ENCODE measurements at regions not wholly inside any gene's neighbourhood (a gene's known extent, or its start where the extent isn't known, plus 50 kb on each side); places are given as distances from the start of the nearest gene placed in this dataset.

DNA sequence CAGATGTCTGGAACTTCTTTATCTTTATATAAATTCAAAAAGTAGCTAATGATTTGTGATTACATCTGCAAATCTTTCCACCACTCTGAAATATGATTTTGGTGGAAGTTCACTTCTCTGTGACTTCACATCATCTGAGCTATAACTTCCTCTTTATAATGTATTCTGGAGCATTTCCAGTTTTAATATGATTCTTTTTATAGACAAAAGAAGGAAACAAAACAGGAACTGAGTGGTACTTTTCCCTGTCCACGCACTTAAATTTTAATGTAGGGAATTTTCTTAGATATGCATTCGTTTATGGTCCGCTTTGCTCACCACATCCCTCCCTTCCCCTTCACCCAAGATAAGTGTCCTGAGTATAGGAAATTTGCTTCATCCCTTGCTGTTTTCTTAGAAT, 333.5 kb downstream of the CHSY3 start:
- no peak overlapping the region for H3K9ac ChIP-seq (ENCODE audit: low read depth, low read length, poor library complexity, severe bottlenecking)
- no peaks in the 10 kb centered on the region for H3K9me3 ChIP-seq (ENCODE audit: insufficient read depth, low read depth, low read length)
- H3K9me2 ChIP-seq (replicated peaks; ENCODE audit: low read depth, low read length) = no peaks in the 10 kb centered on the region
- no peaks in the 10 kb centered on the region for H3K79me2 ChIP-seq (ENCODE audit: insufficient read depth, low read length)
- no peak overlapping the region for H2AFZ ChIP-seq (ENCODE audit: low read length)
- H3K4me2 ChIP-seq (ENCODE audit: low read depth, low read length, poor library complexity, severe bottlenecking) = no peak overlapping the region
- no peak overlapping the region for H3K4me3 ChIP-seq (ENCODE audit: low read length, poor library complexity, severe bottlenecking)
- no peaks in the 10 kb centered on the region for H3K4me1 ChIP-seq (ENCODE audit: insufficient read depth, low read length, poor library complexity, severe bottlenecking)
- H3K36me3 ChIP-seq (ENCODE audit: insufficient read depth, low read length) = no peaks in the 10 kb centered on the region
- no peaks in the 10 kb centered on the region for H4K20me1 ChIP-seq (ENCODE audit: insufficient read depth, low read length, poor library complexity, severe bottlenecking)
- H3F3A ChIP-seq (ENCODE audit: low read depth) = no peaks in the 10 kb centered on the region
- TF ChIP-seq, protein P1, sequence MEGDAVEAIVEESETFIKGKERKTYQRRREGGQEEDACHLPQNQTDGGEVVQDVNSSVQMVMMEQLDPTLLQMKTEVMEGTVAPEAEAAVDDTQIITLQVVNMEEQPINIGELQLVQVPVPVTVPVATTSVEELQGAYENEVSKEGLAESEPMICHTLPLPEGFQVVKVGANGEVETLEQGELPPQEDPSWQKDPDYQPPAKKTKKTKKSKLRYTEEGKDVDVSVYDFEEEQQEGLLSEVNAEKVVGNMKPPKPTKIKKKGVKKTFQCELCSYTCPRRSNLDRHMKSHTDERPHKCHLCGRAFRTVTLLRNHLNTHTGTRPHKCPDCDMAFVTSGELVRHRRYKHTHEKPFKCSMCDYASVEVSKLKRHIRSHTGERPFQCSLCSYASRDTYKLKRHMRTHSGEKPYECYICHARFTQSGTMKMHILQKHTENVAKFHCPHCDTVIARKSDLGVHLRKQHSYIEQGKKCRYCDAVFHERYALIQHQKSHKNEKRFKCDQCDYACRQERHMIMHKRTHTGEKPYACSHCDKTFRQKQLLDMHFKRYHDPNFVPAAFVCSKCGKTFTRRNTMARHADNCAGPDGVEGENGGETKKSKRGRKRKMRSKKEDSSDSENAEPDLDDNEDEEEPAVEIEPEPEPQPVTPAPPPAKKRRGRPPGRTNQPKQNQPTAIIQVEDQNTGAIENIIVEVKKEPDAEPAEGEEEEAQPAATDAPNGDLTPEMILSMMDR (conservative IDR thresholded peaks at IDR 0.05; ENCODE audit: low read length) = no peak
- no peak for TF ChIP-seq EZH2phosphoT487 (IDR thresholded peaks at IDR 0.05; ENCODE audit: borderline replicate concordance)
- H3K27me3 ChIP-seq (ENCODE audit: insufficient read depth, low read length, poor library complexity, severe bottlenecking) = no peaks in the 10 kb centered on the region
